K562 (cell line): ENCODE measurements at regions not wholly inside any gene's neighbourhood (a gene's known extent, or its start where the extent isn't known, plus 50 kb on each side); places are given as distances from the start of the nearest gene placed in this dataset.

Source experiments
- ATAC-seq: fragments of 200-7000 bp; cut with Tn5 transposase; 3 replicates; pipeline ENCODE4 v1.9.1; 2020; ENCODE audit warnings: moderate library complexity
- BruUV-seq: library from RNA; stranded (reverse); fragments of 400-500 nt; replicated peaks from 2 replicates; lab custom pipeline; 2021; lab: Mats Ljungman, UMichigan
- CTCF ChIA-PET: fragments of 300-600 bp; formaldehyde crosslinking; extraction: SDS; loops from one replicate; lab custom pipeline; 2021; ENCODE audit warnings: low intra/inter-chr PET ratio; lab: Yijun Ruan, JAX
- POLR2A ChIA-PET: fragments of 300-600, 350-650 bp; sonication (Branson Sonifier 250); formaldehyde crosslinking; extraction: SDS; loops from one replicate; lab custom pipeline; 2021; ENCODE audit warnings: antibody characterized with exemption, inconsistent platforms; lab: Yijun Ruan, JAX
- DNase-seq, 4 experiments: peaks; one replicate each; pipeline versions ENCODE4 v3.0.0 to v3.0.0-alpha.2; 2011 to 2018; ENCODE audit warnings: low spot score in 3 of 4, mixed read lengths in 3 of 4; ENCODE audit errors: extremely low read depth in 1 of 4
- FAIRE-seq: peaks from 2 replicates; lab custom pipeline; 2011; peaks lifted over from hg19 to GRCh38; lab: Jason Lieb, UNC
- H2AFZ ChIP-seq: 2 replicates; pipeline ENCODE4 v1.6.0; 2011; ENCODE audit warnings: low read depth, low read length, control low read depth, inconsistent platforms
- H3K27ac ChIP-seq: fragments of 200-600 bp; 3 replicates; pipeline ENCODE4 v1.8.0; 2011; ENCODE audit warnings: low read depth, mild to moderate bottlenecking, control low read depth, inconsistent platforms, low read length, moderate library complexity, mixed read lengths; ENCODE audit errors: extremely low read depth
- H3K27me3 ChIP-seq, 2 experiments: fragments of 300-600 bp in 1 of 2; 2 replicates in 1 of 2; 3 replicates in 1 of 2; pipeline versions ENCODE4 v1.6.0 to v1.8.0; 2011; ENCODE audit warnings: inconsistent platforms in 2 of 2, low read length in 2 of 2, mild to moderate bottlenecking in 1 of 2, mixed read lengths in 1 of 2, moderate library complexity in 1 of 2; ENCODE audit not compliant: control insufficient read depth in 2 of 2, insufficient read depth in 2 of 2
- H3K36me3 ChIP-seq: fragments of 300-600 bp; 3 replicates; pipeline ENCODE4 v1.8.0; 2011; ENCODE audit warnings: mild to moderate bottlenecking, low read length, inconsistent platforms; ENCODE audit not compliant: control insufficient read depth, insufficient read depth
- H3K4me1 ChIP-seq, 2 experiments: fragments of 200-600 bp in 1 of 2; replicated peaks in 1 of 2; 2 replicates in 1 of 2; 3 replicates in 1 of 2; pipeline versions ENCODE4 v1.5.1 to v1.8.0; 2011; ENCODE audit warnings: inconsistent platforms in 2 of 2, low read length in 2 of 2, mild to moderate bottlenecking in 1 of 2, mixed read lengths in 1 of 2, moderate library complexity in 1 of 2; ENCODE audit not compliant: control insufficient read depth in 2 of 2, insufficient read depth in 2 of 2
- H3K4me2 ChIP-seq: 2 replicates; pipeline ENCODE4 v1.6.1; 2011; ENCODE audit warnings: low read length, control low read depth, inconsistent platforms, mixed read lengths; ENCODE audit not compliant: insufficient read depth
- H3K4me3 ChIP-seq: fragments of 200-600 bp; sonication (generic), shearing (Covaris generic); 2 replicates; pipeline ENCODE4 v1.5.1; 2016; ENCODE audit warnings: control low read depth, inconsistent platforms
- H3K79me2 ChIP-seq: fragments of 200-600 bp; 3 replicates; pipeline ENCODE4 v1.8.0; 2011; ENCODE audit warnings: low read length, inconsistent platforms; ENCODE audit not compliant: control insufficient read depth, insufficient read depth
- H3K9ac ChIP-seq, 2 experiments: 2 replicates each; pipeline versions ENCODE4 v1.6.0 to v1.6.1; 2011; ENCODE audit warnings: low read depth in 2 of 2, low read length in 2 of 2, control low read depth in 1 of 2, inconsistent platforms in 1 of 2, mild to moderate bottlenecking in 1 of 2, mixed read lengths in 1 of 2; ENCODE audit not compliant: insufficient read depth in 1 of 2
- H3K9me1 ChIP-seq: one replicate; pipeline ENCODE4 v1.6.0; 2011; ENCODE audit warnings: inconsistent platforms, mild to moderate bottlenecking, low read length, moderate library complexity; ENCODE audit not compliant: control insufficient read depth, insufficient read depth
- H3K9me3 ChIP-seq: replicated peaks from 2 replicates; pipeline ENCODE4 v1.5.1; 2011; ENCODE audit warnings: low read depth, low read length, inconsistent platforms; ENCODE audit not compliant: control insufficient read depth, insufficient read depth
- H4K20me1 ChIP-seq: replicated peaks from 2 replicates; pipeline ENCODE4 v1.6.1; 2011; ENCODE audit warnings: low read length, inconsistent platforms, mixed read lengths; ENCODE audit not compliant: control insufficient read depth, insufficient read depth
- ARID2 ChIP-seq: fragments of 450-650 bp; IDR thresholded peaks from 2 replicates; pipeline ENCODE4 v1.6.1; 2017; ENCODE audit warnings: antibody characterized with exemption, mild to moderate bottlenecking
- E2F8 ChIP-seq: fragments of 450-650 bp; IDR thresholded peaks from 2 replicates; pipeline ENCODE4 v1.7.1; 2018; ENCODE audit warnings: mild to moderate bottlenecking, low read depth; ENCODE audit not compliant: partially characterized antibody
- FOXK1 ChIP-seq: sonication (generic); formaldehyde crosslinking; IDR thresholded peaks from 2 replicates; pipeline ENCODE4 v1.8.0; 2022; ENCODE audit warnings: missing genetic modification reagents, mild to moderate bottlenecking, borderline replicate concordance
- HMGXB4 ChIP-seq: sonication (generic); formaldehyde crosslinking; IDR thresholded peaks from 2 replicates; pipeline ENCODE4 v1.8.1; 2023; ENCODE audit warnings: mild to moderate bottlenecking, missing genetic modification reagents
- MEF2A ChIP-seq: IDR thresholded peaks from 2 replicates; pipeline ENCODE4 v1.6.1; 2011; ENCODE audit warnings: low read depth, mild to moderate bottlenecking, low read length, moderate library complexity; ENCODE audit not compliant: control insufficient read depth
- NRF1 ChIP-seq, 2 experiments: fragments of 450-650 bp; IDR thresholded peaks in 1 of 2; conservative IDR thresholded peaks in 1 of 2; 2 replicates each; pipeline ENCODE4 v1.6.1; 2014; ENCODE audit warnings: mild to moderate bottlenecking in 2 of 2
- POLR2A ChIP-seq: fragments of 450-650 bp; conservative IDR thresholded peaks from 2 replicates; pipeline ENCODE4 v1.6.1; 2016
- SIRT6 ChIP-seq: IDR thresholded peaks from one replicate; pipeline ENCODE4 v1.6.1; 2012; ENCODE audit warnings: low read depth, mild to moderate bottlenecking, control low read depth, inconsistent platforms, low read length, moderate library complexity
- SMAD1 ChIP-seq: fragments of 150-350 bp; IDR thresholded peaks from 2 replicates; pipeline ENCODE4 v1.6.1; 2014; ENCODE audit warnings: low read length, low read depth; ENCODE audit not compliant: partially characterized antibody
- ZBTB49 ChIP-seq: sonication (generic); formaldehyde crosslinking; IDR thresholded peaks from 2 replicates; pipeline ENCODE4 v1.8.0; 2022; ENCODE audit warnings: missing genetic modification reagents, mild to moderate bottlenecking, borderline replicate concordance
- ZFP30 ChIP-seq: fragments of 250-450 bp; sonication (Bioruptor Pico); IDR thresholded peaks from 2 replicates; pipeline ENCODE4 v1.8.0; 2022; ENCODE audit warnings: moderate library complexity, mild to moderate bottlenecking, inconsistent platforms, borderline replicate concordance
- ZNF41 ChIP-seq: fragments of 250-450 bp; sonication (Bioruptor Pico); conservative IDR thresholded peaks from 2 replicates; pipeline ENCODE4 v1.4.0; 2020; ENCODE audit warnings: mild to moderate bottlenecking
- WGBS: fragments of 100-300 bp; shearing (Covaris generic); methylation state at CpG from one replicate; pipeline ENCODE4 v1.1.6; 2016; ENCODE audit warnings: low coverage, mixed read lengths; ENCODE audit not compliant: insufficient coverage; ENCODE audit errors: missing lambda C conversion rate; 5-methylcytosine and 5-hydroxymethylcytosine counted together
- in situ Hi-C: fragments of 300-500 bp; cut with MboI; formaldehyde crosslinking; loops from 4 replicates; pipeline ENCODE4 v1.15.0; 2018; ENCODE audit warnings: inconsistent platforms, mixed read lengths
- intact Hi-C: fragments of 100-400 bp; cut with micrococcal nuclease; formaldehyde crosslinking; loops from 2 replicates; pipeline ENCODE4 v1.14.2; 2022

GRCh38 chr12:69074556-69075349 lies 141.8 kb upstream of the CPM start:
- in situ Hi-C loops (loop anchor here (25.0 kb wide), 1 partner anchor 212 kb away; no protein-coding TSS in a partner anchor), intact Hi-C loops (no loop called here)
- ChIA-PET POLR2A (interaction anchor here (0.6 to 0.7 kb wide), 3 partner anchors 10 to 883 kb away, joined by 3 read pairs; no protein-coding TSS in a partner anchor), CTCF (no interaction called here)
- Histone ChIP-seq H3K27me3 (peaks cover 0 to 4% of the 10 kb centered on the region in 2 experiments; a peak in 2 of 5 replicates), H2AFZ (no peak overlapping the region), H3K9me1 (no peaks in the 10 kb centered on the region), H3K79me2 (no peaks in the 10 kb centered on the region), H4K20me1 (no peaks in the 10 kb centered on the region), H3K4me2 (no peak overlapping the region), H3K9me3 (no peaks in the 10 kb centered on the region), H3K4me1 (no peaks in the 10 kb centered on the region), H3K4me3 (no peak overlapping the region), H3K36me3 (no peaks in the 10 kb centered on the region), H3K27ac (no peak overlapping the region), H3K9ac (no peak overlapping the region)
- FAIRE-seq (no peak), ATAC-seq (no peak), DNase-seq (no peak)
- TF ChIP-seq ZFP30 (CRISPR knock-in tag), result no peak
- no peak for TF ChIP-seq SIRT6
- TF ChIP-seq SMAD1, result no peak
- TF ChIP-seq E2F8, result no peak
- TF ChIP-seq FOXK1, result no peak
- no peak for TF ChIP-seq NRF1 (conservative IDR thresholded peaks at IDR 0.05 in 1 of 2, IDR thresholded peaks at IDR 0.05 in 1 of 2)
- no peak for TF ChIP-seq HMGXB4
- TF ChIP-seq ARID2, result no peak
- TF ChIP-seq MEF2A, result no peak
- TF ChIP-seq ZBTB49, result no peak
- TF ChIP-seq ZNF41 (CRISPR knock-in tag), result no peak
- TF ChIP-seq POLR2A, result no peak
- WGBS, result 7% methylated on average over 5 of the region's 5 CpGs
- no TSS peak for BruUV-seq
